ENCODE measurements at regions not wholly inside any gene's neighbourhood (a gene's known extent, or its start where the extent isn't known, plus 50 kb on each side); places are given as distances from the start of the nearest gene placed in this dataset.
"Not testable (repeated sequence)": the region's sequence is repeated elsewhere in the genome, so short reads cannot be mapped to it uniquely, and the experiment has no call there.

- H3K4me3 Mint-ChIP-seq, result no peak overlapping the region
- no peaks in the 10 kb centered on the region for H3K36me3 Mint-ChIP-seq
- H3K4me1 Mint-ChIP-seq, result peaks cover 0 to 1% (median 0%) of the 10 kb centered on the region in 3 donors
- H3K27ac Mint-ChIP-seq, result no peak overlapping the region
- peaks cover 0 to 3% (median 2%) of the 10 kb centered on the region in 3 donors for H3K9me3 Mint-ChIP-seq
- H3K27me3 Mint-ChIP-seq, result no peaks in the 10 kb centered on the region
These were observed 1334.0 kb upstream of the NRXN1 start for GRCh38 chr2:52365946-52366345.

GRCh38 chr2:52356556-52356955, 1324.6 kb upstream of the NRXN1 start:
- H3K4me3 Mint-ChIP-seq, result no peak overlapping the region

GRCh38 chr2:52347292-52347691, 1315.4 kb upstream of the NRXN1 start:
- Mint-ChIP-seq H3K4me1 (no peaks in the 10 kb centered on the region), H3K27me3 (no peaks in the 10 kb centered on the region), H3K9me3 (peaks cover 0 to 5% (median 2%) of the 10 kb centered on the region in 3 donors), H3K4me3 (no peak overlapping the region), H3K36me3 (no peaks in the 10 kb centered on the region), H3K27ac (no peak overlapping the region)

More at GRCh38 chr2:52356556-52356955, 1324.6 kb upstream of the NRXN1 start:
- peaks cover 2 to 4% (median 3%) of the 10 kb centered on the region in 3 donors for H3K9me3 Mint-ChIP-seq
- H3K27me3 Mint-ChIP-seq, result no peaks in the 10 kb centered on the region
- H3K27ac Mint-ChIP-seq, result no peak overlapping the region
- H3K4me1 Mint-ChIP-seq, result no peaks in the 10 kb centered on the region
- no peaks in the 10 kb centered on the region for H3K36me3 Mint-ChIP-seq

GRCh38 chr2:52345676-52346075, 1313.7 kb upstream of the NRXN1 start:
- Mint-ChIP-seq H3K27ac (no peak overlapping the region), H3K9me3 (peaks cover 0 to 5% (median 2%) of the 10 kb centered on the region in 3 donors), H3K36me3 (no peaks in the 10 kb centered on the region), H3K27me3 (no peaks in the 10 kb centered on the region), H3K4me3 (no peak overlapping the region), H3K4me1 (no peaks in the 10 kb centered on the region)

GRCh38 chr2:52345082-52345481, 1313.2 kb upstream of the NRXN1 start:
- Mint-ChIP-seq H3K9me3 (peaks cover 0 to 5% (median 2%) of the 10 kb centered on the region in 3 donors), H3K36me3 (no peaks in the 10 kb centered on the region), H3K27me3 (no peaks in the 10 kb centered on the region), H3K4me3 (no peak overlapping the region), H3K27ac (no peak overlapping the region), H3K4me1 (no peaks in the 10 kb centered on the region)

GRCh38 chr2:52343706-52344266, 1311.9 kb upstream of the NRXN1 start:
- Mint-ChIP-seq H3K4me1 (no peaks in the 10 kb centered on the region), H3K27me3 (no peaks in the 10 kb centered on the region), H3K27ac (no peak overlapping the region), H3K4me3 (no peak overlapping the region), H3K36me3 (no peaks in the 10 kb centered on the region), H3K9me3 (peaks cover 0 to under 1% (median 0%) of the 10 kb centered on the region in 3 donors)

GRCh38 chr2:52343010-52343409, 1311.1 kb upstream of the NRXN1 start:
- no peaks in the 10 kb centered on the region for H3K27me3 Mint-ChIP-seq
- H3K9me3 Mint-ChIP-seq, result peaks cover 0 to 5% (median 0%) of the 10 kb centered on the region in 3 donors
- no peaks in the 10 kb centered on the region for H3K36me3 Mint-ChIP-seq
- no peaks in the 10 kb centered on the region for H3K4me1 Mint-ChIP-seq
- no peak overlapping the region for H3K27ac Mint-ChIP-seq
- H3K4me3 Mint-ChIP-seq, result no peak overlapping the region

GRCh38 chr2:52342458-52342857, 1310.5 kb upstream of the NRXN1 start:
- H3K9me3 Mint-ChIP-seq, result peaks cover 0 to 5% (median 0%) of the 10 kb centered on the region in 3 donors
- H3K4me3 Mint-ChIP-seq, result no peak overlapping the region
- no peaks in the 10 kb centered on the region for H3K4me1 Mint-ChIP-seq
- no peak overlapping the region for H3K27ac Mint-ChIP-seq
- no peaks in the 10 kb centered on the region for H3K36me3 Mint-ChIP-seq
- H3K27me3 Mint-ChIP-seq, result no peaks in the 10 kb centered on the region

- Mint-ChIP-seq H3K9me3 (peaks cover 0 to 5% (median 0%) of the 10 kb centered on the region in 3 donors), H3K27me3 (no peaks in the 10 kb centered on the region), H3K4me1 (no peaks in the 10 kb centered on the region), H3K27ac (no peak overlapping the region), H3K4me3 (no peak overlapping the region), H3K36me3 (no peaks in the 10 kb centered on the region)
These were observed 1309.8 kb upstream of the NRXN1 start for GRCh38 chr2:52341732-52342131.

GRCh38 chr2:52340171-52340570, 1308.2 kb upstream of the NRXN1 start:
- Mint-ChIP-seq H3K27me3 (no peaks in the 10 kb centered on the region), H3K4me3 (no peak overlapping the region), H3K9me3 (peaks cover 0 to 5% (median 0%) of the 10 kb centered on the region in 3 donors), H3K4me1 (no peaks in the 10 kb centered on the region), H3K27ac (no peak overlapping the region), H3K36me3 (no peaks in the 10 kb centered on the region)

GRCh38 chr2:52337786-52338185, 1305.9 kb upstream of the NRXN1 start:
- not testable (repeated sequence) for H3K27ac Mint-ChIP-seq, H3K4me3 Mint-ChIP-seq, H3K36me3 Mint-ChIP-seq, H3K4me1 Mint-ChIP-seq, H3K27me3 Mint-ChIP-seq, H3K9me3 Mint-ChIP-seq

GRCh38 chr2:52336951-52337350, 1305.0 kb upstream of the NRXN1 start:
- Mint-ChIP-seq H3K4me3 (no peak overlapping the region), H3K9me3 (peaks cover 0 to 5% (median 0%) of the 10 kb centered on the region in 3 donors), H3K4me1 (no peaks in the 10 kb centered on the region), H3K27me3 (no peaks in the 10 kb centered on the region), H3K36me3 (no peaks in the 10 kb centered on the region), H3K27ac (no peak overlapping the region)

- H3K4me3 Mint-ChIP-seq, result no peak overlapping the region
- H3K4me1 Mint-ChIP-seq, result no peaks in the 10 kb centered on the region
- peaks cover 0 to 8% (median 2%) of the 10 kb centered on the region in 3 donors for H3K9me3 Mint-ChIP-seq
- H3K27me3 Mint-ChIP-seq, result no peaks in the 10 kb centered on the region
- H3K36me3 Mint-ChIP-seq, result no peaks in the 10 kb centered on the region
- no peak overlapping the region for H3K27ac Mint-ChIP-seq
These were observed 1303.8 kb upstream of the NRXN1 start for GRCh38 chr2:52335727-52336126.

GRCh38 chr2:52334185-52334584, 1302.3 kb upstream of the NRXN1 start:
- Mint-ChIP-seq H3K4me3 (no peak overlapping the region), H3K36me3 (no peaks in the 10 kb centered on the region), H3K27ac (no peak overlapping the region), H3K9me3 (peaks cover 2 to 8% (median 3%) of the 10 kb centered on the region in 3 donors), H3K27me3 (no peaks in the 10 kb centered on the region), H3K4me1 (no peaks in the 10 kb centered on the region)

GRCh38 chr2:52327641-52328040, 1295.7 kb upstream of the NRXN1 start:
- peaks cover 3 to 8% (median 6%) of the 10 kb centered on the region in 3 donors for H3K9me3 Mint-ChIP-seq
- H3K27ac Mint-ChIP-seq, result no peak overlapping the region
- H3K4me1 Mint-ChIP-seq, result no peaks in the 10 kb centered on the region
- H3K4me3 Mint-ChIP-seq, result no peak overlapping the region
- no peaks in the 10 kb centered on the region for H3K36me3 Mint-ChIP-seq
- no peaks in the 10 kb centered on the region for H3K27me3 Mint-ChIP-seq

GRCh38 chr2:52314231-52314630, 1282.3 kb upstream of the NRXN1 start:
- peaks cover 0 to 5% (median 4%) of the 10 kb centered on the region in 3 donors for H3K9me3 Mint-ChIP-seq
- H3K36me3 Mint-ChIP-seq, result no peaks in the 10 kb centered on the region
- H3K4me3 Mint-ChIP-seq, result no peak overlapping the region
- H3K27me3 Mint-ChIP-seq, result no peaks in the 10 kb centered on the region
- no peaks in the 10 kb centered on the region for H3K4me1 Mint-ChIP-seq
- H3K27ac Mint-ChIP-seq, result no peak overlapping the region

Measured in IgD-negative memory B cell (primary cell).